ENCODE measurements at regions not wholly inside any gene's neighbourhood (a gene's known extent, or its start where the extent isn't known, plus 50 kb on each side); places are given as distances from the start of the nearest gene placed in this dataset.
"Not testable (repeated sequence)": the region's sequence is repeated elsewhere in the genome, so short reads cannot be mapped to it uniquely, and the experiment has no call there.

GRCh38 chr2:239558661-239559060, 157.8 kb upstream of the HDAC4 start:
- no peak for DNase-seq

- no peak for DNase-seq
These were observed 156.7 kb upstream of the HDAC4 start for GRCh38 chr2:239557516-239557915.

- no peak for DNase-seq
These were observed 154.7 kb upstream of the HDAC4 start for GRCh38 chr2:239555571-239555905.

GRCh38 chr2:239554766-239555570, 154.1 kb upstream of the HDAC4 start:
- no peak for DNase-seq

GRCh38 chr2:239553376-239554000, 152.7 kb upstream of the HDAC4 start:
- DNase-seq, result no peak

GRCh38 chr2:239552213-239552926, 151.6 kb upstream of the HDAC4 start:
- DNase-seq, result no peak

GRCh38 chr2:239551206-239551605, 150.4 kb upstream of the HDAC4 start:
- DNase-seq, result no peak

- no peak for DNase-seq
These were observed 149.5 kb upstream of the HDAC4 start for GRCh38 chr2:239550357-239550756.

GRCh38 chr2:239549711-239550255, 149.0 kb upstream of the HDAC4 start:
- no peak for DNase-seq

- DNase-seq, result no peak
These were observed 148.3 kb upstream of the HDAC4 start for GRCh38 chr2:239548965-239549595.

GRCh38 chr2:239548451-239548871, 147.6 kb upstream of the HDAC4 start:
- no peak for DNase-seq

- DNase-seq, result not testable (repeated sequence)
These were observed 146.3 kb upstream of the HDAC4 start for GRCh38 chr2:239547140-239547539.

- no peak for DNase-seq
These were observed 145.7 kb upstream of the HDAC4 start for GRCh38 chr2:239546541-239546940.

GRCh38 chr2:239545741-239546392, 145.0 kb upstream of the HDAC4 start:
- no peak for DNase-seq

- DNase-seq, result no peak
These were observed 144.2 kb upstream of the HDAC4 start for GRCh38 chr2:239544918-239545465.

- no peak for DNase-seq
These were observed 143.5 kb upstream of the HDAC4 start for GRCh38 chr2:239544143-239544917.

GRCh38 chr2:239543702-239544101, 142.9 kb upstream of the HDAC4 start:
- no peak for DNase-seq

- DNase-seq, result no peak
These were observed 139.4 kb upstream of the HDAC4 start for GRCh38 chr2:239540174-239540573.

- DNase-seq, result no peak
These were observed 138.9 kb upstream of the HDAC4 start for GRCh38 chr2:239539776-239540100.

- DNase-seq, result peak; percentile 88
These were observed 138.4 kb upstream of the HDAC4 start for GRCh38 chr2:239539083-239539775.
